ENCODE measurements at regions not wholly inside any gene's neighbourhood (a gene's known extent, or its start where the extent isn't known, plus 50 kb on each side); places are given as distances from the start of the nearest gene placed in this dataset.

- TF ChIP-seq ELF4 (IDR thresholded peaks at IDR 0.05) (no peak), NFRKB (IDR thresholded peaks at IDR 0.05) (no peak), SP1 (IDR thresholded peaks at IDR 0.05) (no peak), BHLHE40 (IDR thresholded peaks at IDR 0.05; ENCODE audit: borderline replicate concordance) (no peak)
Observed at GRCh38 chr1:36567601-36568341, 85.1 kb upstream of the CSF3R start.
